Activated B cell treated with CpG ODN at 0.5 μM for 24 hours (primary cell): ENCODE measurements at regions not wholly inside any gene's neighbourhood (a gene's known extent, or its start where the extent isn't known, plus 50 kb on each side); places are given as distances from the start of the nearest gene placed in this dataset.

ENCODE experiments used
- ATAC-seq: fragments of 200-7000 bp; cut with Tn5 transposase; one replicate; pipeline ENCODE4 v1.10.0; 2021; ENCODE audit warnings: low read depth, mild to moderate bottlenecking, moderate library complexity
- CTCF ChIA-PET: fragments of 350-600 bp; sonication (Branson Sonifier 250); formaldehyde crosslinking; loops from one replicate; lab custom pipeline; 2021; ENCODE audit warnings: antibody characterized with exemption; lab: Charles Lee
- POLR2A ChIA-PET: fragments of 350-600 bp; sonication (Branson Sonifier 250); formaldehyde crosslinking; loops from one replicate; lab custom pipeline; 2021; ENCODE audit warnings: antibody characterized with exemption; lab: Charles Lee
- DNase-seq: peaks from one replicate; pipeline ENCODE4 v3.0.0; 2022
- H3K27ac Mint-ChIP-seq: one replicate; pipeline ENCODE4 v1.8.0; 2020; ENCODE audit warnings: mixed read lengths
- H3K27me3 Mint-ChIP-seq: one replicate; pipeline ENCODE4 v1.8.0; 2021; ENCODE audit warnings: mixed read lengths
- H3K36me3 Mint-ChIP-seq: one replicate; pipeline ENCODE4 v1.8.0; 2021; ENCODE audit warnings: low read depth, mixed read lengths
- H3K4me1 Mint-ChIP-seq: one replicate; pipeline ENCODE4 v1.8.0; 2021; ENCODE audit warnings: mixed read lengths
- H3K4me3 Mint-ChIP-seq: one replicate; pipeline ENCODE4 v1.8.0; 2020; ENCODE audit warnings: mild to moderate bottlenecking, mixed read lengths
- H3K9me3 Mint-ChIP-seq: one replicate; pipeline ENCODE4 v1.8.0; 2020; ENCODE audit warnings: mixed read lengths
- intact Hi-C: fragments of 100-400 bp; cut with micrococcal nuclease; formaldehyde crosslinking; loops from one replicate; pipeline ENCODE4 v1.15.1; 2024
- TF ChIP-seq, protein P1 (sequence below): fragments of 200-600 bp; IDR thresholded peaks from one replicate; pipeline ENCODE4 v1.8.0; 2022; ENCODE audit warnings: antibody characterized with exemption, mild to moderate bottlenecking

DNA sequence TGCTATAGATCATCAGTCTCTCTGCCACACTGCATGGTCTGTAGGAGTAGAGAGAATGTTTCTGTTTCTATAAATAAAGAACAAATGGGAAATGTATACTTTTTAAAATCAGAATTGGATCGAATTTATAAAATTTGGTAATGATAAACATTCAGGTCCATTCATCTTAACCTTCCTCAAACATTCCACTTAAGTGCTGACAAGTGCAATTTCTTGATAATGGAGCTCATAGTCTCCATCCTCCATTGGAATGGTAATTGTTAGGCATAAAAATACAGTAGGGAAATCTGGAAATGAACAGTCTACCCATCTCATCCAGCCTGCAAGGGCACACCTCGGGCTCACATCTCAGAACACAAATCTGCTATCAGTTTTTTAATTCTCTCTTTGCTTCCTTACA is 122.6 kb upstream of the PACRGL start:
- POLR2A ChIA-PET = no interaction called here
- DNase-seq (no peak), ATAC-seq (no peak)
- H3K27me3 Mint-ChIP-seq = no peaks in the 10 kb centered on the region
- TF ChIP-seq, protein P1, sequence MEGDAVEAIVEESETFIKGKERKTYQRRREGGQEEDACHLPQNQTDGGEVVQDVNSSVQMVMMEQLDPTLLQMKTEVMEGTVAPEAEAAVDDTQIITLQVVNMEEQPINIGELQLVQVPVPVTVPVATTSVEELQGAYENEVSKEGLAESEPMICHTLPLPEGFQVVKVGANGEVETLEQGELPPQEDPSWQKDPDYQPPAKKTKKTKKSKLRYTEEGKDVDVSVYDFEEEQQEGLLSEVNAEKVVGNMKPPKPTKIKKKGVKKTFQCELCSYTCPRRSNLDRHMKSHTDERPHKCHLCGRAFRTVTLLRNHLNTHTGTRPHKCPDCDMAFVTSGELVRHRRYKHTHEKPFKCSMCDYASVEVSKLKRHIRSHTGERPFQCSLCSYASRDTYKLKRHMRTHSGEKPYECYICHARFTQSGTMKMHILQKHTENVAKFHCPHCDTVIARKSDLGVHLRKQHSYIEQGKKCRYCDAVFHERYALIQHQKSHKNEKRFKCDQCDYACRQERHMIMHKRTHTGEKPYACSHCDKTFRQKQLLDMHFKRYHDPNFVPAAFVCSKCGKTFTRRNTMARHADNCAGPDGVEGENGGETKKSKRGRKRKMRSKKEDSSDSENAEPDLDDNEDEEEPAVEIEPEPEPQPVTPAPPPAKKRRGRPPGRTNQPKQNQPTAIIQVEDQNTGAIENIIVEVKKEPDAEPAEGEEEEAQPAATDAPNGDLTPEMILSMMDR = no peak
- intact Hi-C loops = no loop called here
- H3K36me3 Mint-ChIP-seq = no peaks in the 10 kb centered on the region
- H3K4me1 Mint-ChIP-seq = no peaks in the 10 kb centered on the region
- CTCF ChIA-PET = no interaction called here
- H3K9me3 Mint-ChIP-seq = no peaks in the 10 kb centered on the region
- no peak overlapping the region for H3K4me3 Mint-ChIP-seq
- no peak overlapping the region for H3K27ac Mint-ChIP-seq

DNA sequence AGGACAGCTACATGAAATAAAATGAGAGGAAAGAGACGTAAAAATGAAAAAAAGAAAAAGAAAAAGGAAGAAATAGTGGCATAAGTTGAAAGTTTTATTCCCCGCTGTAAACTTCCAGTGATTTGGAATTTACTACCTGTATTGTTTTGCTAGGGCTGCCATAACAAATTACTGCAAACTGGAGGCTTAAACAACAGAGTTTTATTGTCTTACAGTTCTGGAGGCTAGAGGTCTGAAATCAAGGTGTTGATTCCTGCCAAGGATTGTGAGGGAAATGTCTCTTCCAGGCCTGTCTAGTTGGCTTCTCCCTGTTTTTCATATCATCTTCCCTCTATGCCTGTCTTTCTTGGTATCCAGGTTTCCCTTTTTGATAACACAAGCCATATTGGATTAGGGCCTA is 119.4 kb upstream of the PACRGL start:
- Mint-ChIP-seq H3K27ac (no peak overlapping the region), H3K27me3 (no peaks in the 10 kb centered on the region), H3K36me3 (no peaks in the 10 kb centered on the region), H3K4me3 (no peak overlapping the region), H3K4me1 (no peaks in the 10 kb centered on the region), H3K9me3 (no peaks in the 10 kb centered on the region)
- ATAC-seq = no peak
- DNase-seq = no peak
- ChIA-PET CTCF (no interaction called here), POLR2A (no interaction called here)
- intact Hi-C loops = no loop called here
- TF ChIP-seq, protein P1 = no peak

DNA sequence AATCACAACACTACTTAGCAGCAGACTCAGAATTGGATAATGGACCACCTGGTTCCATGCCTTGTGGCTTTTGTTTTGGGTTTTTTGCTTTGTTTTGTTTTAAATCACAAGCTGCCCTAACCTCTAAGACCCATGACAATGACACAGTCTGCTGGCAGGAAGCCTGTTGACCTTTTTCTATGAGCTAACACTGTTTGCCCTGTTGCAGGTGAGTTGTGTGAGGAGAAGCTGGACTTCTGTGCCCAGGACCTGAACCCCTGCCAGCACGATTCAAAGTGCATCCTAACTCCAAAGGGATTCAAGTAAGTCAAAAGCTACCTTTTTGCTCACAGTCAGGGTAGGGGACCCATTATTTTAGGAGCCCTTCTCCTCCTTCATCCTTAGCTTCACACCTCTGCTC is 110.8 kb upstream of the PACRGL start:
- no peaks in the 10 kb centered on the region for H3K27me3 Mint-ChIP-seq
- H3K27ac Mint-ChIP-seq = no peak overlapping the region
- H3K4me1 Mint-ChIP-seq = no peaks in the 10 kb centered on the region
- CTCF ChIA-PET = no interaction called here
- TF ChIP-seq, protein P1 = no peak
- POLR2A ChIA-PET = no interaction called here
- H3K36me3 Mint-ChIP-seq = no peaks in the 10 kb centered on the region
- intact Hi-C loops = no loop called here
- H3K4me3 Mint-ChIP-seq = no peak overlapping the region
- no peak for DNase-seq
- no peak for ATAC-seq
- no peaks in the 10 kb centered on the region for H3K9me3 Mint-ChIP-seq

DNA sequence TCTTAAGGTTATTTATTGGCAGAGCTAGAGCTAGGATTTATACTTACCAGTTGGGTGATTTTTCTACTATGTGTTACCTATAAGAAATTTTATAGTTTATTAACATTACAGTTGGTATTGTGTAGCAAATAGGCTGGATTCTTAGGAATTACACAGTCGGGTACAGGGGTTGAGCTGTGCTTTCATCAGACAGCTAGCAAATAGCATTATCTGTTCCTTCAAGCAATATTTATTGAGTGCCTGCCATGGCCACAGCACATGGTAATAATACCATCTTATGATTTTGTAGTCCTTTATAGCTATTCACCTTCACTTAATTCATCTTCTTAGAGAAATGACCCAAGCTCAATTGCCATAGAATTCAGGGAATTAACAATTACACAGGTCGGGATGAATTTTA is 109.4 kb upstream of the PACRGL start:
- ATAC-seq (no peak), DNase-seq (no peak)
- Mint-ChIP-seq H3K27ac (no peak overlapping the region), H3K27me3 (no peaks in the 10 kb centered on the region), H3K36me3 (no peaks in the 10 kb centered on the region), H3K4me3 (no peak overlapping the region), H3K4me1 (no peaks in the 10 kb centered on the region), H3K9me3 (no peaks in the 10 kb centered on the region)
- ChIA-PET CTCF (no interaction called here), POLR2A (no interaction called here)
- TF ChIP-seq, protein P1 = no peak
- intact Hi-C loops = no loop called here

DNA sequence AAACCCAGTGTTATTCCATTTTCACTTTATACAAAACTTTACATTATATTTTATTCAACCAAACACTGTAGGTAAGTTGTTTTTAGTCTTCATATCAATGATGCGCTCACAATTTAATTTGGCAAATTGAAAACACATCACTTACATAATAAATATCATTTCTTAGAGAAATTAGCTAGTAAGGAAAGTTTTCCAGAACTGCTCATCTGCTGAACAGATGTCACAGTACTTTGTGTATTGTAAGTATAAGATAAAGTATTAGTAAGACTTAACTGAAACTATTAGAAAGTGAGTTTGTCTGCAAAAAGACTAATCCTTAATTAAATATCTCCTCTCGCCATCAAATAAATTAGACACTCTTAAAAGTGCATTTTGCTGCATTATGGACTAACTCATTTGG is 108.7 kb upstream of the PACRGL start:
- DNase-seq = no peak
- TF ChIP-seq, protein P1 = no peak
- Mint-ChIP-seq H3K27me3 (no peaks in the 10 kb centered on the region), H3K4me1 (no peaks in the 10 kb centered on the region), H3K4me3 (no peak overlapping the region), H3K36me3 (no peaks in the 10 kb centered on the region), H3K27ac (no peak overlapping the region), H3K9me3 (no peaks in the 10 kb centered on the region)
- intact Hi-C loops = no loop called here
- POLR2A ChIA-PET = no interaction called here
- CTCF ChIA-PET = no interaction called here
- no peak for ATAC-seq
